Thyroid gland (tissue), 4 donors: ENCODE measurements at regions not wholly inside any gene's neighbourhood (a gene's known extent, or its start where the extent isn't known, plus 50 kb on each side); places are given as distances from the start of the nearest gene placed in this dataset.

Experiments used
- DNase-seq, 2 donors: peaks; one replicate each; pipeline ENCODE4 v3.0.0-alpha.2; 2019
- H3K27ac ChIP-seq, 3 donors: fragments of 200-600 bp; sonication (generic); 1 replicate in 2 of 3; 2 replicates in 1 of 3; pipeline ENCODE4 v1.5.1; 2016 to 2019; ENCODE audit warnings: mild to moderate bottlenecking in 1 of 3, moderate library complexity in 1 of 3
- H3K27me3 ChIP-seq: fragments of 200-600 bp; sonication (generic); one replicate; pipeline ENCODE4 v1.5.1; 2019
- H3K36me3 ChIP-seq, 2 donors: fragments of 200-600 bp; sonication (generic); one replicate each; pipeline ENCODE4 v1.5.1; 2016 to 2019
- H3K4me1 ChIP-seq, 2 donors: fragments of 200-600 bp; sonication (generic); one replicate each; pipeline ENCODE4 v1.5.1; 2017 to 2019
- H3K4me3 ChIP-seq, 3 donors: fragments of 200-600 bp; sonication (generic); replicated peaks in 1 of 3; 1 replicate in 2 of 3; 2 replicates in 1 of 3; pipeline ENCODE4 v1.5.1; 2016; ENCODE audit warnings: mild to moderate bottlenecking in 1 of 3
- H3K9me3 ChIP-seq: fragments of 200-600 bp; sonication (generic); one replicate; pipeline ENCODE4 v1.5.1; 2017
- POLR2A ChIP-seq, 2 donors: fragments of 450-650 bp; IDR thresholded peaks; one replicate each; pipeline ENCODE4 v1.6.1; 2017; ENCODE audit warnings: antibody characterized with exemption in 2 of 2, mild to moderate bottlenecking in 2 of 2, moderate library complexity in 1 of 2
- WGBS, 2 donors: methylation state at CpG; one replicate each; pipeline ENCODE4 v1.1.5; 2017; 5-methylcytosine and 5-hydroxymethylcytosine counted together
- intact Hi-C: fragments of 100-400 bp; cut with DNase I; formaldehyde crosslinking; loops from one replicate; pipeline ENCODE4 v1.15.1; 2023
- TF ChIP-seq, protein P1 (sequence below), 6 experiments: fragments of 200-600 bp in 3 of 6; fragments of 450-650 bp in 3 of 6; sonication (generic) in 3 of 6; IDR thresholded peaks; one replicate each; pipeline ENCODE4 v1.5.1; 2016 to 2019; ENCODE audit warnings: antibody characterized with exemption in 6 of 6, mild to moderate bottlenecking in 2 of 6, inconsistent platforms in 1 of 6, moderate library complexity in 1 of 6

DNA sequence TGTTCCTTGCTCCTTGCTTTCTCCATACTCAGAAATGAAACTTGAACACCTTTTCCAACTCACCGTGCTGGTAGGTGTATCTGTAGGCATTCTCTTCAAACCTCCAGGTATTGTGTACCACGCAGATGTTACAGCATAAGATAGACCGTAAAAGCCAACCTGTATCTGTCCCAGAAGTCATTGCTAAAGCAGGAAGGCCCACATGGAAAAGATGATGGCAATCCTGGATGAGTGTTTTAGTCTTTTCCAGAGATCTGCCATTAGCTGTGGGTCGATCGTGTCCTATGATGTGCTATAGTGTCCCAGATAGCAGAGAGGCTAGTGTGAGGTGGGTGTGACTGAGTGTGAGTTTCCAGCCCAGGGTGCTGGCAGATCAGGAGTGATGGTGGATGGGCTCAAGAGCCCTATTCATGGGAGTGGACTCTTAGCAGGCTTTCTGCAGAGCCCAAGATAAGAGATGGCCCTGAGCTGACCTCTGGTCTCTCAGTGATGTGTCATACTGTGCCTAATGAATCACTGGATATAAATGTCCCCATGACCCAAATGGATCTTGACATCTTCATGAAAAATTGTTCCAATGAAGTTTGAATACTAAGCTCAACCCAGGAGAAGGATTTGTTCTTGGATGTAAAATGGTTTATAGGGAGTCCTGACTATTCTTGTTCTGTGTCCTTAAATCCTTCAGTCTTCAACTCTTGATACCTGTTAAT is 69.1 kb upstream of the WDR1 start:
- WGBS, 2 donors: 93 to 95% methylated on average over 5 of the region's 5 CpGs
- Histone ChIP-seq H3K27ac (no peak overlapping the region), H3K4me3 (no peak overlapping the region), H3K27me3 (no peaks in the 10 kb centered on the region), H3K4me1 (no peaks in the 10 kb centered on the region), H3K36me3 (no peaks in the 10 kb centered on the region), H3K9me3 (no peaks in the 10 kb centered on the region)
- TF ChIP-seq, protein P1, sequence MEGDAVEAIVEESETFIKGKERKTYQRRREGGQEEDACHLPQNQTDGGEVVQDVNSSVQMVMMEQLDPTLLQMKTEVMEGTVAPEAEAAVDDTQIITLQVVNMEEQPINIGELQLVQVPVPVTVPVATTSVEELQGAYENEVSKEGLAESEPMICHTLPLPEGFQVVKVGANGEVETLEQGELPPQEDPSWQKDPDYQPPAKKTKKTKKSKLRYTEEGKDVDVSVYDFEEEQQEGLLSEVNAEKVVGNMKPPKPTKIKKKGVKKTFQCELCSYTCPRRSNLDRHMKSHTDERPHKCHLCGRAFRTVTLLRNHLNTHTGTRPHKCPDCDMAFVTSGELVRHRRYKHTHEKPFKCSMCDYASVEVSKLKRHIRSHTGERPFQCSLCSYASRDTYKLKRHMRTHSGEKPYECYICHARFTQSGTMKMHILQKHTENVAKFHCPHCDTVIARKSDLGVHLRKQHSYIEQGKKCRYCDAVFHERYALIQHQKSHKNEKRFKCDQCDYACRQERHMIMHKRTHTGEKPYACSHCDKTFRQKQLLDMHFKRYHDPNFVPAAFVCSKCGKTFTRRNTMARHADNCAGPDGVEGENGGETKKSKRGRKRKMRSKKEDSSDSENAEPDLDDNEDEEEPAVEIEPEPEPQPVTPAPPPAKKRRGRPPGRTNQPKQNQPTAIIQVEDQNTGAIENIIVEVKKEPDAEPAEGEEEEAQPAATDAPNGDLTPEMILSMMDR (IDR thresholded peaks at IDR 0.05): no peak
- TF ChIP-seq POLR2A (IDR thresholded peaks at IDR 0.05): no peak
- no peak for DNase-seq
- intact Hi-C loops: no loop called here

DNA sequence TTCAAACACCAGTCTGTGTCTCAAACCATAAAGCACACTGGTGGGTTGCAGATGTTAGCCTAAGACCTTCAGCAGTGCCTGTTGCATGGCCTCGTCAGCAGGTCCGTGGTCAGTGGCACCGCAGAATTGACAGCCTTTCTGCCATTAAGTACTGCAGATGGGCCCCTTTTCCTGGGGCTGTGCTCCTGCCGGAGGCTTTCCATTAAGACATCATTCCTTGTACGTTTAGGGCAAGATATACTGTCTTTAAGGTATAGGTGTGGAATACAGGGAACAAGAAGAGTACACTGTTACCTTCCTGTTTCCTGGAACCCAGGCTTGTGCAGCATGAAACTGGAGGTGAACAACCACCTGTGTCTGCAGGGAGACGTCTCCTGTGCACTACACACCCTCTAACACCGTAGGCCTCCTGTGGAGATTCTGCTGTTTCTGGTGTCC is 67.9 kb upstream of the WDR1 start:
- intact Hi-C loops: no loop called here
- H3K27ac ChIP-seq: no peak overlapping the region
- no peak overlapping the region for H3K4me3 ChIP-seq
- no peak for TF ChIP-seq POLR2A (IDR thresholded peaks at IDR 0.05)
- TF ChIP-seq, protein P1 (IDR thresholded peaks at IDR 0.05): no peak
- no peak for DNase-seq
- 94 to 95% methylated on average over 7 of the region's 7 CpGs for WGBS, 2 donors
- no peaks in the 10 kb centered on the region for H3K4me1 ChIP-seq
- H3K27me3 ChIP-seq: no peaks in the 10 kb centered on the region
- H3K9me3 ChIP-seq: no peaks in the 10 kb centered on the region
- no peaks in the 10 kb centered on the region for H3K36me3 ChIP-seq

DNA sequence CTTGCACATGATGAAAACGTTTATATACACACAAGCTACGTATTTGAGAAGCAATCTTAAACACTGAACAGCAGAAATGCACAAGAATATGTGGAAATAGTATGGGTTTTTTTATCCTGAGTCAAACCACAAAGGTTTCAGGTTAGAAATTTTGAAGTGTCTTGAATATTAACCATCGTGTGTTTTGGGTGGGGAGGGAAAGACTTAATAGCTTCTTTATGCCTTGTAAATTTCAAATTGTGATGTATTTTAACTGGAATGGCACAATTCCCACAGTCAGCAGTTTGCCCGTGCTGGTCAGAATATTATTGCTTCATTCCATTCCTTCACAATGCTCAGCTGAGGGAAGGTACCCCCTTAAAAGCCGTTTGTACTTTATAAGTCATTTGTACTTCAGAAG is 67.4 kb upstream of the WDR1 start:
- no peak for DNase-seq
- WGBS, 2 donors: 56 to 62% methylated on average over 5 of the region's 5 CpGs
- TF ChIP-seq, protein P1 (IDR thresholded peaks at IDR 0.05): no peak
- TF ChIP-seq POLR2A (IDR thresholded peaks at IDR 0.05): no peak
- Histone ChIP-seq H3K4me3 (no peak overlapping the region), H3K36me3 (no peaks in the 10 kb centered on the region), H3K27ac (no peak overlapping the region), H3K4me1 (no peaks in the 10 kb centered on the region), H3K27me3 (no peaks in the 10 kb centered on the region), H3K9me3 (no peaks in the 10 kb centered on the region)
- intact Hi-C loops: no loop called here

DNA sequence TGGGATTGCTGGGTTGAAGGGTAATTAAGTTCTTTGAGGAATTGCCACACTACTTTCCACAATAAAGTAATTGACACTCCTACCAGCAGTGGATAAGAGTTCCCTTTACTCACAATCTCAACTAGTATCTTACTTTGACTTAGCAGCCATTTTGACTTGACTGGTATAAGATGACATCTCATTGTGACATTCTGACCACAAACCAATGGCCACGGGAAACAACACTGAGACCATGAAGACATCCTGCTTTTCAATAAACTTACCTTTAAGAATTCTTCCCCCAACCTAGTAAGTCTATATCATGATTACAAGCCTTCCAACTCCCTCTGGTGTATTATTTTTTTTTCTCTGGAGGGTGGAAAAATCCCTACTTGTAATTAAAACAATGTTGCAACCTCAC is 66.9 kb upstream of the WDR1 start:
- Histone ChIP-seq H3K9me3 (no peaks in the 10 kb centered on the region), H3K27ac (no peak overlapping the region), H3K27me3 (no peaks in the 10 kb centered on the region), H3K4me3 (no peak overlapping the region), H3K36me3 (no peaks in the 10 kb centered on the region), H3K4me1 (no peaks in the 10 kb centered on the region)
- DNase-seq: no peak
- 79 to 85% methylated on average over 1 of the region's 1 CpG for WGBS, 2 donors
- no peak for TF ChIP-seq POLR2A (IDR thresholded peaks at IDR 0.05)
- TF ChIP-seq, protein P1 (IDR thresholded peaks at IDR 0.05): no peak
- intact Hi-C loops: no loop called here

DNA sequence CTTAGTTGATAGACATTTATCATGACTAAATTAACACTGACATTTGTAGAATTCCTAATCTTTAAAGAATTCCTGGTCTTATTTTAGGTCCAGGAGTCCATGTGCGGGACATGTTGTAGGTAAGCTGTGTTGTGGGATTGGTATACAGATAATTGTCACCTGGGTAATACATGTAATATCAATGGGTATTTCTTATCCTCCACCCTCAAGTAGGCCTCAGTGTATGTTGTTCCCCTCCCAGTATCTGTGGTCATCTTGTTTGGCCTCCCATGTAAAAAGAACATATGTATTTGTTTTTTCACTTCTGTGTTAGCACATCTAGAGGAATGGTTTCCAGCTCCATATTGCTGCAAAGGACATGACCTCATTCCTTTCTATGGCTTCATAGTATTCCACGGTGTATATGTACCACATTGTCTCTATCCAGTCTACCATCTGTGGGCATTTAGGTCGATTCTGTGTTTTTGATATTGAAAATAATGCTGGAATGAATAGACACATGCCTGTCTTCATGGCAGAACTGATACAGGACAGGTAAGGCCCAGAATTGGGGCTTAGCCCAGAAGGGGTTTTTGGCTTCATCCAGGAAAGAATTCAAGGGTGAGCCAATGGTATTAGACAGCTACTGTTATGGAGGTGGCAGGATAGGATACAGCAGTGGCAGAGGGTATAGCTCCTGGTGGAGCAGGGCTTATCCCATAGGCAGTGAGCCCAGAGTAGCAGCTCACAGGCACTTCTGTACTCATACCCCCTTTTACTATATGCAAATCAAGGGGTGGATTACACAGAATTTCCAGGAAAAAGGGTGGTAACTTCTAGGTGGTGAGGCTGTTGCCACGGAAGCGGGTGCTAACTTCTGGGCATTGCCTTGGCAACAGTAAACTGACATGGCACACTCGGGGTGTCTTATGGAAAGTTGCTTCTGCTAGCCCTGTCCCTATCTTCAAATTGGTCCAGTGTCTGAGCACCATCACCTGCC is 66.1 kb upstream of the WDR1 start:
- intact Hi-C loops: no loop called here
- no peaks in the 10 kb centered on the region for H3K9me3 ChIP-seq
- 84 to 88% methylated on average over 6 of the region's 6 CpGs for WGBS, 2 donors
- no peaks in the 10 kb centered on the region for H3K27me3 ChIP-seq
- no peak overlapping the region for H3K27ac ChIP-seq
- TF ChIP-seq, protein P1 (IDR thresholded peaks at IDR 0.05): no peak
- TF ChIP-seq POLR2A (IDR thresholded peaks at IDR 0.05): no peak
- H3K4me1 ChIP-seq: no peaks in the 10 kb centered on the region
- no peak overlapping the region for H3K4me3 ChIP-seq
- no peak for DNase-seq
- H3K36me3 ChIP-seq: no peaks in the 10 kb centered on the region
